K562 (cell line): ENCODE measurements at regions not wholly inside any gene's neighbourhood (a gene's known extent, or its start where the extent isn't known, plus 50 kb on each side); places are given as distances from the start of the nearest gene placed in this dataset.

Experiments used
- ATAC-seq: fragments of 200-7000 bp; cut with Tn5 transposase; 3 replicates; pipeline ENCODE4 v1.9.1; 2020; ENCODE audit warnings: moderate library complexity
- BruUV-seq: library from RNA; stranded (reverse); fragments of 400-500 nt; replicated peaks from 2 replicates; lab custom pipeline; 2021; lab: Mats Ljungman, UMichigan
- CTCF ChIA-PET: fragments of 300-600 bp; formaldehyde crosslinking; extraction: SDS; loops from one replicate; lab custom pipeline; 2021; ENCODE audit warnings: low intra/inter-chr PET ratio; lab: Yijun Ruan, JAX
- POLR2A ChIA-PET: fragments of 300-600, 350-650 bp; sonication (Branson Sonifier 250); formaldehyde crosslinking; extraction: SDS; loops from one replicate; lab custom pipeline; 2021; ENCODE audit warnings: antibody characterized with exemption, inconsistent platforms; lab: Yijun Ruan, JAX
- DNase-seq, 4 experiments: peaks; one replicate each; pipeline versions ENCODE4 v3.0.0 to v3.0.0-alpha.2; 2011 to 2018; ENCODE audit warnings: low spot score in 3 of 4, mixed read lengths in 3 of 4; ENCODE audit errors: extremely low read depth in 1 of 4
- FAIRE-seq: peaks from 2 replicates; lab custom pipeline; 2011; peaks lifted over from hg19 to GRCh38; lab: Jason Lieb, UNC
- H2AFZ ChIP-seq: 2 replicates; pipeline ENCODE4 v1.6.0; 2011; ENCODE audit warnings: low read depth, low read length, control low read depth, inconsistent platforms
- H3K27ac ChIP-seq: fragments of 200-600 bp; 3 replicates; pipeline ENCODE4 v1.8.0; 2011; ENCODE audit warnings: low read depth, mild to moderate bottlenecking, control low read depth, inconsistent platforms, low read length, moderate library complexity, mixed read lengths; ENCODE audit errors: extremely low read depth
- H3K27me3 ChIP-seq, 2 experiments: fragments of 300-600 bp in 1 of 2; 2 replicates in 1 of 2; 3 replicates in 1 of 2; pipeline versions ENCODE4 v1.6.0 to v1.8.0; 2011; ENCODE audit warnings: inconsistent platforms in 2 of 2, low read length in 2 of 2, mild to moderate bottlenecking in 1 of 2, mixed read lengths in 1 of 2, moderate library complexity in 1 of 2; ENCODE audit not compliant: control insufficient read depth in 2 of 2, insufficient read depth in 2 of 2
- H3K36me3 ChIP-seq: fragments of 300-600 bp; 3 replicates; pipeline ENCODE4 v1.8.0; 2011; ENCODE audit warnings: mild to moderate bottlenecking, low read length, inconsistent platforms; ENCODE audit not compliant: control insufficient read depth, insufficient read depth
- H3K4me1 ChIP-seq, 2 experiments: fragments of 200-600 bp in 1 of 2; replicated peaks in 1 of 2; 2 replicates in 1 of 2; 3 replicates in 1 of 2; pipeline versions ENCODE4 v1.5.1 to v1.8.0; 2011; ENCODE audit warnings: inconsistent platforms in 2 of 2, low read length in 2 of 2, mild to moderate bottlenecking in 1 of 2, mixed read lengths in 1 of 2, moderate library complexity in 1 of 2; ENCODE audit not compliant: control insufficient read depth in 2 of 2, insufficient read depth in 2 of 2
- H3K4me2 ChIP-seq: 2 replicates; pipeline ENCODE4 v1.6.1; 2011; ENCODE audit warnings: low read length, control low read depth, inconsistent platforms, mixed read lengths; ENCODE audit not compliant: insufficient read depth
- H3K4me3 ChIP-seq: fragments of 200-600 bp; sonication (generic), shearing (Covaris generic); 2 replicates; pipeline ENCODE4 v1.5.1; 2016; ENCODE audit warnings: control low read depth, inconsistent platforms
- H3K79me2 ChIP-seq: fragments of 200-600 bp; 3 replicates; pipeline ENCODE4 v1.8.0; 2011; ENCODE audit warnings: low read length, inconsistent platforms; ENCODE audit not compliant: control insufficient read depth, insufficient read depth
- H3K9ac ChIP-seq, 2 experiments: 2 replicates each; pipeline versions ENCODE4 v1.6.0 to v1.6.1; 2011; ENCODE audit warnings: low read depth in 2 of 2, low read length in 2 of 2, control low read depth in 1 of 2, inconsistent platforms in 1 of 2, mild to moderate bottlenecking in 1 of 2, mixed read lengths in 1 of 2; ENCODE audit not compliant: insufficient read depth in 1 of 2
- H3K9me1 ChIP-seq: one replicate; pipeline ENCODE4 v1.6.0; 2011; ENCODE audit warnings: inconsistent platforms, mild to moderate bottlenecking, low read length, moderate library complexity; ENCODE audit not compliant: control insufficient read depth, insufficient read depth
- H3K9me3 ChIP-seq: replicated peaks from 2 replicates; pipeline ENCODE4 v1.5.1; 2011; ENCODE audit warnings: low read depth, low read length, inconsistent platforms; ENCODE audit not compliant: control insufficient read depth, insufficient read depth
- H4K20me1 ChIP-seq: replicated peaks from 2 replicates; pipeline ENCODE4 v1.6.1; 2011; ENCODE audit warnings: low read length, inconsistent platforms, mixed read lengths; ENCODE audit not compliant: control insufficient read depth, insufficient read depth
- CEBPZ ChIP-seq: fragments of 150-350 bp; IDR thresholded peaks from 2 replicates; pipeline ENCODE4 v1.6.1; 2014; ENCODE audit warnings: low read depth, mild to moderate bottlenecking, low read length, borderline replicate concordance
- HDAC8 ChIP-seq: fragments of 450-650 bp; IDR thresholded peaks from 2 replicates; pipeline ENCODE4 v1.6.1; 2016; ENCODE audit warnings: mild to moderate bottlenecking, missing genetic modification characterization, moderate library complexity, missing compliant biosample characterization
- LEF1 ChIP-seq: fragments of 450-650 bp; IDR thresholded peaks from 2 replicates; pipeline ENCODE4 v1.6.1; 2016; ENCODE audit warnings: mild to moderate bottlenecking
- RERE ChIP-seq: sonication (generic); formaldehyde crosslinking; IDR thresholded peaks from 2 replicates; pipeline ENCODE4 v1.8.0; 2023; ENCODE audit warnings: missing genetic modification reagents, mild to moderate bottlenecking, borderline replicate concordance
- ZNF253 ChIP-seq: fragments of 250-450 bp; sonication (Bioruptor Pico); conservative IDR thresholded peaks from 2 replicates; pipeline ENCODE4 v1.6.1; 2021; ENCODE audit warnings: mild to moderate bottlenecking
- ZNF311 ChIP-seq: fragments of 250-450 bp; sonication (Bioruptor Pico); IDR thresholded peaks from 2 replicates; pipeline ENCODE4 v1.4.0; 2020; ENCODE audit warnings: mild to moderate bottlenecking, moderate library complexity
- ZNF668 ChIP-seq: fragments of 250-450 bp; sonication (Bioruptor Pico); IDR thresholded peaks from 2 replicates; pipeline ENCODE4 v1.8.0; 2022; ENCODE audit warnings: mild to moderate bottlenecking, inconsistent platforms
- WGBS: fragments of 100-300 bp; shearing (Covaris generic); methylation state at CpG from one replicate; pipeline ENCODE4 v1.1.6; 2016; ENCODE audit warnings: low coverage, mixed read lengths; ENCODE audit not compliant: insufficient coverage; ENCODE audit errors: missing lambda C conversion rate; 5-methylcytosine and 5-hydroxymethylcytosine counted together
- in situ Hi-C: fragments of 300-500 bp; cut with MboI; formaldehyde crosslinking; loops from 4 replicates; pipeline ENCODE4 v1.15.0; 2018; ENCODE audit warnings: inconsistent platforms, mixed read lengths
- intact Hi-C: fragments of 100-400 bp; cut with micrococcal nuclease; formaldehyde crosslinking; loops from 2 replicates; pipeline ENCODE4 v1.14.2; 2022
- TF ChIP-seq, protein P1 (sequence below): fragments of 450-650 bp; IDR thresholded peaks from 2 replicates; pipeline ENCODE4 v1.6.1; 2016; ENCODE audit warnings: missing biosample characterization, missing genetic modification characterization

DNA sequence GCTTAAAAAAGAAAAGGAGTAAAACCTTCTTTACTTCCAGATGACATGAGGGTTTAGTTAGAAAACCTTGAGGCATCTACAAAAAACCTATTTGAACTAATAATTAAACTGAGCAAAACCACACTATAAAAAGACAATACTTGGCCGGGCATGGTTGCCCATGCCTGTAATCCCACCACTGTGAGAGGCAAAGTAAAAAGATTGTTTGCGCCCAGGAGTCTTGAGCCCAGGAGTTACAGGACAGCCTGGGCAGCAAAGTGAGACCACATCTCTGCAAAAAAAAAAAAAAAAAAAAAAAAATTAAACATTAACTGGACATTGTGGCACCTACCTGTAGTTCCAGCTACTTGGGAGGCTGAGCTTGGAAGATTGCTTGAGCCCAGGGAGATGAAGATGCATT is 502.8 kb upstream of the LRRTM4 start:
- H3K4me2 ChIP-seq, result no peak overlapping the region
- no peak for DNase-seq
- intact Hi-C loops, result no loop called here
- no peak overlapping the region for H3K27ac ChIP-seq
- H3K9ac ChIP-seq, result no peak overlapping the region
- 0% methylated on average over 2 of the region's 2 CpGs for WGBS
- no peaks in the 10 kb centered on the region for H3K9me1 ChIP-seq
- POLR2A ChIA-PET, result no interaction called here
- H4K20me1 ChIP-seq, result no peaks in the 10 kb centered on the region
- H3K27me3 ChIP-seq, result no peaks in the 10 kb centered on the region
- no peaks in the 10 kb centered on the region for H3K36me3 ChIP-seq
- H3K9me3 ChIP-seq, result no peaks in the 10 kb centered on the region; the same call in 1 of the 2 replicates
- CTCF ChIA-PET, result no interaction called here
- TF ChIP-seq ZNF253 (no peak), RERE (CRISPR knock-in tag) (no peak), ZNF668 (CRISPR knock-in tag) (no peak), ZNF311 (CRISPR knock-in tag) (no peak), HDAC8 (tag) (no peak), CEBPZ (no peak), LEF1 (no peak)
- TF ChIP-seq, protein P1, sequence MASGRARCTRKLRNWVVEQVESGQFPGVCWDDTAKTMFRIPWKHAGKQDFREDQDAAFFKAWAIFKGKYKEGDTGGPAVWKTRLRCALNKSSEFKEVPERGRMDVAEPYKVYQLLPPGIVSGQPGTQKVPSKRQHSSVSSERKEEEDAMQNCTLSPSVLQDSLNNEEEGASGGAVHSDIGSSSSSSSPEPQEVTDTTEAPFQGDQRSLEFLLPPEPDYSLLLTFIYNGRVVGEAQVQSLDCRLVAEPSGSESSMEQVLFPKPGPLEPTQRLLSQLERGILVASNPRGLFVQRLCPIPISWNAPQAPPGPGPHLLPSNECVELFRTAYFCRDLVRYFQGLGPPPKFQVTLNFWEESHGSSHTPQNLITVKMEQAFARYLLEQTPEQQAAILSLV (tag), result no peak
- no peak overlapping the region for H2AFZ ChIP-seq
- in situ Hi-C loops, result no loop called here
- no peaks in the 10 kb centered on the region for H3K79me2 ChIP-seq
- no peak for FAIRE-seq
- BruUV-seq, result no TSS peak
- H3K4me3 ChIP-seq, result no peak overlapping the region
- ATAC-seq, result no peak
- H3K4me1 ChIP-seq, result no peaks in the 10 kb centered on the region
